Neural cell (in vitro differentiated cells): ENCODE measurements at regions not wholly inside any gene's neighbourhood (a gene's known extent, or its start where the extent isn't known, plus 50 kb on each side); places are given as distances from the start of the nearest gene placed in this dataset.

Experiments
- CTCF ChIP-seq: fragments of 450-650 bp; IDR thresholded peaks from 2 replicates; pipeline ENCODE4 v1.5.1; 2014; ENCODE audit warnings: antibody characterized with exemption, mild to moderate bottlenecking, moderate library complexity; ENCODE audit not compliant: poor library complexity, severe bottlenecking
- EP300 ChIP-seq: fragments of 450-650 bp; conservative IDR thresholded peaks from 2 replicates; pipeline ENCODE4 v1.6.1; 2014; ENCODE audit warnings: antibody characterized with exemption, mild to moderate bottlenecking, moderate library complexity; ENCODE audit not compliant: poor library complexity, severe bottlenecking
- POLR2AphosphoS5 ChIP-seq: IDR thresholded peaks from 2 replicates; pipeline ENCODE4 v1.6.1; 2012
- RAD21 ChIP-seq: fragments of 450-650 bp; conservative IDR thresholded peaks from 2 replicates; pipeline ENCODE4 v1.6.1; 2014; ENCODE audit warnings: antibody characterized with exemption, mild to moderate bottlenecking, moderate library complexity
- TAF1 ChIP-seq: IDR thresholded peaks from 2 replicates; pipeline ENCODE4 v1.6.1; 2012; ENCODE audit warnings: low read depth

GRCh38 chr4:14428125-14428524 is 574.2 kb upstream of the CPEB2 start:
- TF ChIP-seq POLR2AphosphoS5 (no peak), EP300 (no peak), CTCF (no peak), RAD21 (no peak), TAF1 (no peak)
